ENCODE measurements at regions not wholly inside any gene's neighbourhood (a gene's known extent, or its start where the extent isn't known, plus 50 kb on each side); places are given as distances from the start of the nearest gene placed in this dataset.

- TF ChIP-seq POU6F1 (CRISPR knock-in tag; IDR thresholded peaks at IDR 0.05; ENCODE audit: borderline replicate concordance, low read depth) (no peak), ZFP3 (CRISPR knock-in tag; IDR thresholded peaks at IDR 0.05) (no peak), SNAI2 (CRISPR knock-in tag; IDR thresholded peaks at IDR 0.05) (no peak), ESRRG (CRISPR knock-in tag; IDR thresholded peaks at IDR 0.05) (no peak), RARB (CRISPR knock-in tag; IDR thresholded peaks at IDR 0.05) (no peak), PPARA (CRISPR knock-in tag; IDR thresholded peaks at IDR 0.05; ENCODE audit: borderline replicate concordance) (no peak), ZFP30 (CRISPR knock-in tag; IDR thresholded peaks at IDR 0.05) (no peak)
- TF ChIP-seq, protein P1, sequence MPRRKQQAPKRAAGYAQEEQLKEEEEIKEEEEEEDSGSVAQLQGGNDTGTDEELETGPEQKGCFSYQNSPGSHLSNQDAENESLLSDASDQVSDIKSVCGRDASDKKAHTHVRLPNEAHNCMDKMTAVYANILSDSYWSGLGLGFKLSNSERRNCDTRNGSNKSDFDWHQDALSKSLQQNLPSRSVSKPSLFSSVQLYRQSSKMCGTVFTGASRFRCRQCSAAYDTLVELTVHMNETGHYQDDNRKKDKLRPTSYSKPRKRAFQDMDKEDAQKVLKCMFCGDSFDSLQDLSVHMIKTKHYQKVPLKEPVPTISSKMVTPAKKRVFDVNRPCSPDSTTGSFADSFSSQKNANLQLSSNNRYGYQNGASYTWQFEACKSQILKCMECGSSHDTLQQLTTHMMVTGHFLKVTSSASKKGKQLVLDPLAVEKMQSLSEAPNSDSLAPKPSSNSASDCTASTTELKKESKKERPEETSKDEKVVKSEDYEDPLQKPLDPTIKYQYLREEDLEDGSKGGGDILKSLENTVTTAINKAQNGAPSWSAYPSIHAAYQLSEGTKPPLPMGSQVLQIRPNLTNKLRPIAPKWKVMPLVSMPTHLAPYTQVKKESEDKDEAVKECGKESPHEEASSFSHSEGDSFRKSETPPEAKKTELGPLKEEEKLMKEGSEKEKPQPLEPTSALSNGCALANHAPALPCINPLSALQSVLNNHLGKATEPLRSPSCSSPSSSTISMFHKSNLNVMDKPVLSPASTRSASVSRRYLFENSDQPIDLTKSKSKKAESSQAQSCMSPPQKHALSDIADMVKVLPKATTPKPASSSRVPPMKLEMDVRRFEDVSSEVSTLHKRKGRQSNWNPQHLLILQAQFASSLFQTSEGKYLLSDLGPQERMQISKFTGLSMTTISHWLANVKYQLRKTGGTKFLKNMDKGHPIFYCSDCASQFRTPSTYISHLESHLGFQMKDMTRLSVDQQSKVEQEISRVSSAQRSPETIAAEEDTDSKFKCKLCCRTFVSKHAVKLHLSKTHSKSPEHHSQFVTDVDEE (CRISPR knock-in tag; IDR thresholded peaks at IDR 0.05), result no peak
Observed at GRCh38 chr5:16005225-16005624, 174.4 kb downstream of the MARCHF11 start.

All from SK-N-SH treated with all-trans-retinoic acid at 6 μM for 48 hours (cell line).